Skeletal muscle tissue (tissue), 3 donors: ENCODE measurements at regions not wholly inside any gene's neighbourhood (a gene's known extent, or its start where the extent isn't known, plus 50 kb on each side); places are given as distances from the start of the nearest gene placed in this dataset.

Source experiments
- H3K27ac ChIP-seq: one replicate; pipeline ENCODE4 v1.7.0; 2013; ENCODE audit warnings: mild to moderate bottlenecking, low read depth, low read length, inconsistent platforms
- H3K27me3 ChIP-seq, 3 donors: one replicate each; pipeline ENCODE4 v1.7.0; 2013; ENCODE audit warnings: low read length in 3 of 3; ENCODE audit not compliant: control insufficient read depth in 3 of 3, insufficient read depth in 3 of 3
- H3K36me3 ChIP-seq, 3 donors: one replicate each; pipeline ENCODE4 v1.7.0; 2013; ENCODE audit warnings: low read length in 3 of 3; ENCODE audit not compliant: control insufficient read depth in 3 of 3, insufficient read depth in 3 of 3
- H3K4me1 ChIP-seq, 3 donors: one replicate each; pipeline ENCODE4 v1.7.0; 2013; ENCODE audit warnings: low read length in 3 of 3, mild to moderate bottlenecking in 3 of 3; ENCODE audit not compliant: control insufficient read depth in 3 of 3, insufficient read depth in 3 of 3
- H3K4me3 ChIP-seq, 3 donors: one replicate each; pipeline ENCODE4 v1.7.0; 2013; ENCODE audit warnings: low read length in 3 of 3
- H3K9ac ChIP-seq, 3 donors: one replicate each; pipeline ENCODE4 v1.7.0; 2013; ENCODE audit warnings: low read length in 3 of 3, mild to moderate bottlenecking in 3 of 3, moderate library complexity in 2 of 3, low read depth in 1 of 3
- H3K9me3 ChIP-seq, 3 donors: one replicate each; pipeline ENCODE4 v1.7.0; 2013; ENCODE audit warnings: low read length in 3 of 3; ENCODE audit not compliant: control insufficient read depth in 3 of 3
- donor health status: Osteomylitis.

- Histone ChIP-seq H3K27me3 (peaks cover 0 to 2% (median 0%) of the 10 kb centered on the region in 3 donors), H3K9me3 (no peaks in the 10 kb centered on the region), H3K9ac (no peak overlapping the region), H3K4me1 (no peaks in the 10 kb centered on the region), H3K36me3 (no peaks in the 10 kb centered on the region), H3K4me3 (no peak overlapping the region), H3K27ac (no peak overlapping the region)
Observed at GRCh38 chr17:71032746-71033273, 863.5 kb downstream of the KCNJ2 start.

GRCh38 chr17:71033336-71033735, 864.0 kb downstream of the KCNJ2 start:
- no peaks in the 10 kb centered on the region for H3K36me3 ChIP-seq
- no peak overlapping the region for H3K27ac ChIP-seq
- no peak overlapping the region for H3K9ac ChIP-seq
- H3K27me3 ChIP-seq: peaks cover 0 to 2% (median 0%) of the 10 kb centered on the region in 3 donors
- no peak overlapping the region for H3K4me3 ChIP-seq
- no peaks in the 10 kb centered on the region for H3K9me3 ChIP-seq
- no peaks in the 10 kb centered on the region for H3K4me1 ChIP-seq

- Histone ChIP-seq H3K9ac (no peak overlapping the region), H3K9me3 (no peaks in the 10 kb centered on the region), H3K27ac (no peak overlapping the region), H3K36me3 (no peaks in the 10 kb centered on the region), H3K4me3 (no peak overlapping the region), H3K4me1 (no peaks in the 10 kb centered on the region), H3K27me3 (peaks cover 0 to 2% (median 0%) of the 10 kb centered on the region in 3 donors)
Observed at GRCh38 chr17:71035226-71035625, 865.9 kb downstream of the KCNJ2 start.

- H3K9me3 ChIP-seq: no peaks in the 10 kb centered on the region
- H3K27me3 ChIP-seq: peaks cover 0 to 2% (median 0%) of the 10 kb centered on the region in 3 donors
- H3K36me3 ChIP-seq: no peaks in the 10 kb centered on the region
- H3K4me3 ChIP-seq: no peak overlapping the region
- no peak overlapping the region for H3K9ac ChIP-seq
- no peak overlapping the region for H3K27ac ChIP-seq
- no peaks in the 10 kb centered on the region for H3K4me1 ChIP-seq
Observed at GRCh38 chr17:71037386-71037785, 868.1 kb downstream of the KCNJ2 start.

GRCh38 chr17:71039391-71039790, 870.1 kb downstream of the KCNJ2 start:
- H3K4me1 ChIP-seq: no peaks in the 10 kb centered on the region
- no peak overlapping the region for H3K27ac ChIP-seq
- no peak overlapping the region for H3K9ac ChIP-seq
- H3K27me3 ChIP-seq: peaks cover 0 to 2% (median 0%) of the 10 kb centered on the region in 3 donors
- no peak overlapping the region for H3K4me3 ChIP-seq
- no peaks in the 10 kb centered on the region for H3K36me3 ChIP-seq
- H3K9me3 ChIP-seq: no peaks in the 10 kb centered on the region

- Histone ChIP-seq H3K9me3 (no peaks in the 10 kb centered on the region), H3K4me1 (no peaks in the 10 kb centered on the region), H3K27me3 (no peaks in the 10 kb centered on the region), H3K9ac (no peak overlapping the region), H3K4me3 (no peak overlapping the region), H3K27ac (no peak overlapping the region), H3K36me3 (no peaks in the 10 kb centered on the region)
Observed at GRCh38 chr17:71052971-71053370, 883.6 kb downstream of the KCNJ2 start.

GRCh38 chr17:71055128-71055527, 885.8 kb downstream of the KCNJ2 start:
- Histone ChIP-seq H3K27ac (no peak overlapping the region), H3K4me1 (no peaks in the 10 kb centered on the region), H3K9ac (no peak overlapping the region), H3K4me3 (no peak overlapping the region), H3K36me3 (no peaks in the 10 kb centered on the region), H3K9me3 (no peaks in the 10 kb centered on the region), H3K27me3 (no peaks in the 10 kb centered on the region)

GRCh38 chr17:71057448-71057847, 888.1 kb downstream of the KCNJ2 start:
- Histone ChIP-seq H3K27me3 (no peaks in the 10 kb centered on the region), H3K4me1 (no peaks in the 10 kb centered on the region), H3K9ac (no peak overlapping the region), H3K4me3 (no peak overlapping the region), H3K9me3 (no peaks in the 10 kb centered on the region), H3K27ac (no peak overlapping the region), H3K36me3 (no peaks in the 10 kb centered on the region)

- no peaks in the 10 kb centered on the region for H3K27me3 ChIP-seq
- no peaks in the 10 kb centered on the region for H3K36me3 ChIP-seq
- no peak overlapping the region for H3K27ac ChIP-seq
- H3K4me1 ChIP-seq: no peaks in the 10 kb centered on the region
- no peaks in the 10 kb centered on the region for H3K9me3 ChIP-seq
- H3K9ac ChIP-seq: no peak overlapping the region
- no peak overlapping the region for H3K4me3 ChIP-seq
Observed at GRCh38 chr17:71057938-71058337, 888.6 kb downstream of the KCNJ2 start.

- Histone ChIP-seq H3K4me3 (no peak overlapping the region), H3K27me3 (no peaks in the 10 kb centered on the region), H3K27ac (no peak overlapping the region), H3K4me1 (no peaks in the 10 kb centered on the region), H3K36me3 (no peaks in the 10 kb centered on the region), H3K9me3 (no peaks in the 10 kb centered on the region), H3K9ac (no peak overlapping the region)
Observed at GRCh38 chr17:71063127-71063526, 893.8 kb downstream of the KCNJ2 start.

GRCh38 chr17:71063559-71063958, 894.2 kb downstream of the KCNJ2 start:
- no peaks in the 10 kb centered on the region for H3K9me3 ChIP-seq
- no peaks in the 10 kb centered on the region for H3K4me1 ChIP-seq
- H3K4me3 ChIP-seq: no peak overlapping the region
- no peak overlapping the region for H3K9ac ChIP-seq
- H3K27ac ChIP-seq: no peak overlapping the region
- H3K36me3 ChIP-seq: no peaks in the 10 kb centered on the region
- H3K27me3 ChIP-seq: no peaks in the 10 kb centered on the region
